ENCODE measurements at regions not wholly inside any gene's neighbourhood (a gene's known extent, or its start where the extent isn't known, plus 50 kb on each side); places are given as distances from the start of the nearest gene placed in this dataset.

DNA sequence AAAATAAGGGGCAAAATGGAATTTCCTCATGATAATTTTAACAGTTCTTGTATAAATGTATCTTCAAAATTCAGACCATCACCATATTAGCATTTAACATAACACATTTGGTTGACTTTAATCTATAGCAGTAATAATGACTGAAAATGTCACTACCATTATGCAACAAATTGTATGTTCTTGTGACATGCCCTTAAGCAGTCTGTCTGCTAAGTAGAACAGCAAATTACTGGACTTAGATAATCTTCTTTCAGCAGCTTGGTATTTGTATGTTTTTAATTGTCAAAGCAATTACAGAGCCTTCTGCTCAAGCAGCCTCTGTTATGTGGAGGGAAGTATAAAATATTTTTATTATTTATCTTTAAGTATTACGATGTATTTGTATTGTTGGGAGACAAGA lies 214.3 kb upstream of the NXPH2 start:
- Histone ChIP-seq H3K27ac (ENCODE audit: low read depth in 1 of 2, low read length in 2 of 2) (no peak overlapping the region), H3K9me3 (ENCODE audit: control insufficient read depth in 4 of 4, low read length in 3 of 4) (peaks cover 0 to 3% (median 1%) of the 10 kb centered on the region in 4 donors), H3K9ac (ENCODE audit: low read depth in 1 of 2, low read length in 2 of 2) (no peak overlapping the region), H3K36me3 (ENCODE audit: control insufficient read depth in 4 of 4, insufficient read depth in 3 of 4, low read depth in 1 of 4, low read length in 3 of 4) (no peaks in the 10 kb centered on the region), H3K4me3 (ENCODE audit: low read depth in 1 of 3, low read length in 3 of 3) (no peak overlapping the region), H3K4me1 (ENCODE audit: control insufficient read depth in 4 of 4, insufficient read depth in 4 of 4, low read length in 3 of 4) (no peaks in the 10 kb centered on the region), H3K27me3 (ENCODE audit: control insufficient read depth in 4 of 4, insufficient read depth in 4 of 4, low read length in 3 of 4) (no peaks in the 10 kb centered on the region)
- no peak for TF ChIP-seq GABPA (IDR thresholded peaks at IDR 0.05 in 1 of 2, conservative IDR thresholded peaks at IDR 0.05 in 1 of 2)
- no peak for TF ChIP-seq TAF1 (conservative IDR thresholded peaks at IDR 0.05)
- TF ChIP-seq SP1 (IDR thresholded peaks at IDR 0.05): no peak
- no peak for TF ChIP-seq RAD21 (IDR thresholded peaks at IDR 0.05)
- TF ChIP-seq YY1 (IDR thresholded peaks at IDR 0.05): no peak
- TF ChIP-seq, protein P1, sequence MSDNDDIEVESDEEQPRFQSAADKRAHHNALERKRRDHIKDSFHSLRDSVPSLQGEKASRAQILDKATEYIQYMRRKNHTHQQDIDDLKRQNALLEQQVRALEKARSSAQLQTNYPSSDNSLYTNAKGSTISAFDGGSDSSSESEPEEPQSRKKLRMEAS (IDR thresholded peaks at IDR 0.05): no peak
- no peak for TF ChIP-seq HNF4A (conservative IDR thresholded peaks at IDR 0.05)
- TF ChIP-seq RXRA (IDR thresholded peaks at IDR 0.05): no peak
- no peak for TF ChIP-seq NR2F2 (IDR thresholded peaks at IDR 0.05)
- TF ChIP-seq, protein P2, sequence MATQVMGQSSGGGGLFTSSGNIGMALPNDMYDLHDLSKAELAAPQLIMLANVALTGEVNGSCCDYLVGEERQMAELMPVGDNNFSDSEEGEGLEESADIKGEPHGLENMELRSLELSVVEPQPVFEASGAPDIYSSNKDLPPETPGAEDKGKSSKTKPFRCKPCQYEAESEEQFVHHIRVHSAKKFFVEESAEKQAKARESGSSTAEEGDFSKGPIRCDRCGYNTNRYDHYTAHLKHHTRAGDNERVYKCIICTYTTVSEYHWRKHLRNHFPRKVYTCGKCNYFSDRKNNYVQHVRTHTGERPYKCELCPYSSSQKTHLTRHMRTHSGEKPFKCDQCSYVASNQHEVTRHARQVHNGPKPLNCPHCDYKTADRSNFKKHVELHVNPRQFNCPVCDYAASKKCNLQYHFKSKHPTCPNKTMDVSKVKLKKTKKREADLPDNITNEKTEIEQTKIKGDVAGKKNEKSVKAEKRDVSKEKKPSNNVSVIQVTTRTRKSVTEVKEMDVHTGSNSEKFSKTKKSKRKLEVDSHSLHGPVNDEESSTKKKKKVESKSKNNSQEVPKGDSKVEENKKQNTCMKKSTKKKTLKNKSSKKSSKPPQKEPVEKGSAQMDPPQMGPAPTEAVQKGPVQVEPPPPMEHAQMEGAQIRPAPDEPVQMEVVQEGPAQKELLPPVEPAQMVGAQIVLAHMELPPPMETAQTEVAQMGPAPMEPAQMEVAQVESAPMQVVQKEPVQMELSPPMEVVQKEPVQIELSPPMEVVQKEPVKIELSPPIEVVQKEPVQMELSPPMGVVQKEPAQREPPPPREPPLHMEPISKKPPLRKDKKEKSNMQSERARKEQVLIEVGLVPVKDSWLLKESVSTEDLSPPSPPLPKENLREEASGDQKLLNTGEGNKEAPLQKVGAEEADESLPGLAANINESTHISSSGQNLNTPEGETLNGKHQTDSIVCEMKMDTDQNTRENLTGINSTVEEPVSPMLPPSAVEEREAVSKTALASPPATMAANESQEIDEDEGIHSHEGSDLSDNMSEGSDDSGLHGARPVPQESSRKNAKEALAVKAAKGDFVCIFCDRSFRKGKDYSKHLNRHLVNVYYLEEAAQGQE (IDR thresholded peaks at IDR 0.05): no peak
- TF ChIP-seq EGR1 (IDR thresholded peaks at IDR 0.05; ENCODE audit: low read depth in 2 of 2): no peak
- TF ChIP-seq HNF4G (IDR thresholded peaks at IDR 0.05): no peak
- TF ChIP-seq, protein P3, sequence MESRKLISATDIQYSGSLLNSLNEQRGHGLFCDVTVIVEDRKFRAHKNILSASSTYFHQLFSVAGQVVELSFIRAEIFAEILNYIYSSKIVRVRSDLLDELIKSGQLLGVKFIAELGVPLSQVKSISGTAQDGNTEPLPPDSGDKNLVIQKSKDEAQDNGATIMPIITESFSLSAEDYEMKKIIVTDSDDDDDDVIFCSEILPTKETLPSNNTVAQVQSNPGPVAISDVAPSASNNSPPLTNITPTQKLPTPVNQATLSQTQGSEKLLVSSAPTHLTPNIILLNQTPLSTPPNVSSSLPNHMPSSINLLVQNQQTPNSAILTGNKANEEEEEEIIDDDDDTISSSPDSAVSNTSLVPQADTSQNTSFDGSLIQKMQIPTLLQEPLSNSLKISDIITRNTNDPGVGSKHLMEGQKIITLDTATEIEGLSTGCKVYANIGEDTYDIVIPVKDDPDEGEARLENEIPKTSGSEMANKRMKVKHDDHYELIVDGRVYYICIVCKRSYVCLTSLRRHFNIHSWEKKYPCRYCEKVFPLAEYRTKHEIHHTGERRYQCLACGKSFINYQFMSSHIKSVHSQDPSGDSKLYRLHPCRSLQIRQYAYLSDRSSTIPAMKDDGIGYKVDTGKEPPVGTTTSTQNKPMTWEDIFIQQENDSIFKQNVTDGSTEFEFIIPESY (IDR thresholded peaks at IDR 0.05): no peak
- TF ChIP-seq FOXA1 (IDR thresholded peaks at IDR 0.05): no peak
- 67% methylated on average over 1 of the region's 1 CpG for WGBS
- DNase-seq (ENCODE audit: low spot score): no peak

- TF ChIP-seq FOXA1 (IDR thresholded peaks at IDR 0.05): no peak
- TF ChIP-seq HNF4G (IDR thresholded peaks at IDR 0.05): no peak
- no peak for TF ChIP-seq HNF4A (conservative IDR thresholded peaks at IDR 0.05)
- TF ChIP-seq NR2F2 (IDR thresholded peaks at IDR 0.05): no peak
- no peak for TF ChIP-seq GABPA (IDR thresholded peaks at IDR 0.05 in 1 of 2, conservative IDR thresholded peaks at IDR 0.05 in 1 of 2)
- no peak for TF ChIP-seq RAD21 (IDR thresholded peaks at IDR 0.05)
- TF ChIP-seq, protein P3 (IDR thresholded peaks at IDR 0.05): no peak
- 65% methylated on average over 1 of the region's 1 CpG for WGBS
- DNase-seq (ENCODE audit: low spot score): no peak
These were observed 205.7 kb upstream of the NXPH2 start for GRCh38 chr2:138985881-138986280.

More at GRCh38 chr2:138985881-138986280, 205.7 kb upstream of the NXPH2 start:
- no peaks in the 10 kb centered on the region for H3K4me1 ChIP-seq (ENCODE audit: control insufficient read depth in 4 of 4, insufficient read depth in 4 of 4, low read length in 3 of 4)
- no peak overlapping the region for H3K27ac ChIP-seq (ENCODE audit: low read depth in 1 of 2, low read length in 2 of 2)
- no peak overlapping the region for H3K9ac ChIP-seq (ENCODE audit: low read depth in 1 of 2, low read length in 2 of 2)
- peaks cover 0 to 3% (median 1%) of the 10 kb centered on the region in 4 donors for H3K9me3 ChIP-seq (ENCODE audit: control insufficient read depth in 4 of 4, low read length in 3 of 4)
- H3K27me3 ChIP-seq (ENCODE audit: control insufficient read depth in 4 of 4, insufficient read depth in 4 of 4, low read length in 3 of 4): no peaks in the 10 kb centered on the region
- H3K36me3 ChIP-seq (ENCODE audit: control insufficient read depth in 4 of 4, insufficient read depth in 3 of 4, low read depth in 1 of 4, low read length in 3 of 4): no peaks in the 10 kb centered on the region
- no peak overlapping the region for H3K4me3 ChIP-seq (ENCODE audit: low read depth in 1 of 3, low read length in 3 of 3)

All from liver (tissue), 7 donors.